Loucy (cell line): ENCODE measurements at regions not wholly inside any gene's neighbourhood (a gene's known extent, or its start where the extent isn't known, plus 50 kb on each side); places are given as distances from the start of the nearest gene placed in this dataset.

Source experiments
- H2AFZ ChIP-seq: fragments of 200-600 bp; sonication (generic); 2 replicates; pipeline ENCODE4 v1.6.0; 2016; ENCODE audit warnings: antibody characterized with exemption, mild to moderate bottlenecking, low read length, moderate library complexity
- H3F3A ChIP-seq: fragments of 200-600 bp; 2 replicates; pipeline ENCODE4 v1.6.0; 2016; ENCODE audit warnings: antibody characterized with exemption, low read depth, mild to moderate bottlenecking
- H3K27me3 ChIP-seq: fragments of 200-600 bp; sonication (generic); 2 replicates; pipeline ENCODE4 v1.6.1; 2014; ENCODE audit warnings: low read length, mild to moderate bottlenecking; ENCODE audit not compliant: insufficient read depth, poor library complexity, severe bottlenecking
- H3K36me3 ChIP-seq: fragments of 200-600 bp; sonication (generic); 2 replicates; pipeline ENCODE4 v1.6.1; 2016; ENCODE audit warnings: low read length; ENCODE audit not compliant: insufficient read depth
- H3K4me1 ChIP-seq: fragments of 200-600 bp; sonication (generic); 2 replicates; pipeline ENCODE4 v1.5.1; 2014; ENCODE audit warnings: low read length, mild to moderate bottlenecking; ENCODE audit not compliant: insufficient read depth, poor library complexity, severe bottlenecking
- H3K4me2 ChIP-seq: fragments of 200-600 bp; sonication (generic); 2 replicates; pipeline ENCODE4 v1.6.0; 2014; ENCODE audit warnings: antibody characterized with exemption, low read length, low read depth, mild to moderate bottlenecking; ENCODE audit not compliant: poor library complexity, severe bottlenecking
- H3K4me3 ChIP-seq: fragments of 200-600 bp; sonication (generic); 2 replicates; pipeline ENCODE4 v1.5.1; 2014; ENCODE audit warnings: low read length, mild to moderate bottlenecking, mixed read lengths; ENCODE audit not compliant: poor library complexity, severe bottlenecking
- H3K79me2 ChIP-seq: fragments of 200-600 bp; sonication (generic); 2 replicates; pipeline ENCODE4 v1.6.1; 2014; ENCODE audit warnings: low read length; ENCODE audit not compliant: insufficient read depth
- H3K9ac ChIP-seq: fragments of 200-600 bp; sonication (generic); 2 replicates; pipeline ENCODE4 v1.6.0; 2014; ENCODE audit warnings: mild to moderate bottlenecking, low read depth, low read length, moderate library complexity; ENCODE audit not compliant: poor library complexity, severe bottlenecking
- H3K9me2 ChIP-seq: fragments of 200-600 bp; sonication (generic); replicated peaks from 2 replicates; pipeline ENCODE4 v1.6.1; 2016; ENCODE audit warnings: low read depth, low read length, mixed read lengths
- H3K9me3 ChIP-seq: fragments of 200-600 bp; sonication (generic); 2 replicates; pipeline ENCODE4 v1.6.1; 2014; ENCODE audit warnings: mild to moderate bottlenecking, antibody characterized with exemption, low read length, low read depth; ENCODE audit not compliant: insufficient read depth
- H4K20me1 ChIP-seq: fragments of 200-600 bp; sonication (generic); 2 replicates; pipeline ENCODE4 v1.6.0; 2014; ENCODE audit warnings: antibody characterized with exemption, low read length, mild to moderate bottlenecking; ENCODE audit not compliant: insufficient read depth, poor library complexity, severe bottlenecking
- CTCF ChIP-seq: fragments of 200-600 bp; sonication (generic); conservative IDR thresholded peaks from 2 replicates; pipeline ENCODE4 v1.5.1; 2014; ENCODE audit warnings: mild to moderate bottlenecking, antibody characterized with exemption, low read length
- EZH2phosphoT487 ChIP-seq: fragments of 200-600 bp; IDR thresholded peaks from 2 replicates; pipeline ENCODE4 v1.6.1; 2018; ENCODE audit warnings: antibody characterized with exemption, mild to moderate bottlenecking, moderate library complexity, borderline replicate concordance

GRCh38 chr16:82499302-82499701, 127.5 kb upstream of the CDH13 start:
- Histone ChIP-seq H3K4me1 (no peaks in the 10 kb centered on the region), H3K4me3 (no peak overlapping the region), H3K9ac (no peak overlapping the region), H3K79me2 (no peaks in the 10 kb centered on the region), H4K20me1 (no peaks in the 10 kb centered on the region), H3K36me3 (no peaks in the 10 kb centered on the region), H3K4me2 (no peak overlapping the region), H3K9me3 (no peaks in the 10 kb centered on the region), H3F3A (no peaks in the 10 kb centered on the region), H2AFZ (no peak overlapping the region), H3K9me2 (no peaks in the 10 kb centered on the region), H3K27me3 (no peaks in the 10 kb centered on the region)
- TF ChIP-seq EZH2phosphoT487 (no peak), CTCF (no peak)

- H3K9me2 ChIP-seq = no peaks in the 10 kb centered on the region
- no peaks in the 10 kb centered on the region for H3F3A ChIP-seq
- no peak overlapping the region for H2AFZ ChIP-seq
- H3K79me2 ChIP-seq = no peaks in the 10 kb centered on the region
- H3K9ac ChIP-seq = no peak overlapping the region
- no peaks in the 10 kb centered on the region for H3K4me1 ChIP-seq
- H3K9me3 ChIP-seq = no peaks in the 10 kb centered on the region
- H3K27me3 ChIP-seq = no peaks in the 10 kb centered on the region
- H4K20me1 ChIP-seq = no peaks in the 10 kb centered on the region
- no peaks in the 10 kb centered on the region for H3K36me3 ChIP-seq
- TF ChIP-seq CTCF = no peak
- no peak for TF ChIP-seq EZH2phosphoT487
- no peak overlapping the region for H3K4me2 ChIP-seq
- no peak overlapping the region for H3K4me3 ChIP-seq
These were observed 129.6 kb upstream of the CDH13 start for GRCh38 chr16:82497139-82497538.

GRCh38 chr16:82488460-82488859, 138.3 kb upstream of the CDH13 start:
- no peaks in the 10 kb centered on the region for H3K9me2 ChIP-seq

More at GRCh38 chr16:82488460-82488859, 138.3 kb upstream of the CDH13 start:
- no peak overlapping the region for H3K4me3 ChIP-seq
- H3K4me2 ChIP-seq = no peak overlapping the region
- no peaks in the 10 kb centered on the region for H3K4me1 ChIP-seq
- H3F3A ChIP-seq = no peaks in the 10 kb centered on the region
- no peak overlapping the region for H3K9ac ChIP-seq
- no peaks in the 10 kb centered on the region for H3K27me3 ChIP-seq
- no peaks in the 10 kb centered on the region for H3K79me2 ChIP-seq
- H2AFZ ChIP-seq = no peak overlapping the region
- no peaks in the 10 kb centered on the region for H3K36me3 ChIP-seq
- H4K20me1 ChIP-seq = no peaks in the 10 kb centered on the region
- no peaks in the 10 kb centered on the region for H3K9me3 ChIP-seq
- no peak for TF ChIP-seq EZH2phosphoT487
- no peak for TF ChIP-seq CTCF
